ENCODE measurements at regions not wholly inside any gene's neighbourhood (a gene's known extent, or its start where the extent isn't known, plus 50 kb on each side); places are given as distances from the start of the nearest gene placed in this dataset.

DNA sequence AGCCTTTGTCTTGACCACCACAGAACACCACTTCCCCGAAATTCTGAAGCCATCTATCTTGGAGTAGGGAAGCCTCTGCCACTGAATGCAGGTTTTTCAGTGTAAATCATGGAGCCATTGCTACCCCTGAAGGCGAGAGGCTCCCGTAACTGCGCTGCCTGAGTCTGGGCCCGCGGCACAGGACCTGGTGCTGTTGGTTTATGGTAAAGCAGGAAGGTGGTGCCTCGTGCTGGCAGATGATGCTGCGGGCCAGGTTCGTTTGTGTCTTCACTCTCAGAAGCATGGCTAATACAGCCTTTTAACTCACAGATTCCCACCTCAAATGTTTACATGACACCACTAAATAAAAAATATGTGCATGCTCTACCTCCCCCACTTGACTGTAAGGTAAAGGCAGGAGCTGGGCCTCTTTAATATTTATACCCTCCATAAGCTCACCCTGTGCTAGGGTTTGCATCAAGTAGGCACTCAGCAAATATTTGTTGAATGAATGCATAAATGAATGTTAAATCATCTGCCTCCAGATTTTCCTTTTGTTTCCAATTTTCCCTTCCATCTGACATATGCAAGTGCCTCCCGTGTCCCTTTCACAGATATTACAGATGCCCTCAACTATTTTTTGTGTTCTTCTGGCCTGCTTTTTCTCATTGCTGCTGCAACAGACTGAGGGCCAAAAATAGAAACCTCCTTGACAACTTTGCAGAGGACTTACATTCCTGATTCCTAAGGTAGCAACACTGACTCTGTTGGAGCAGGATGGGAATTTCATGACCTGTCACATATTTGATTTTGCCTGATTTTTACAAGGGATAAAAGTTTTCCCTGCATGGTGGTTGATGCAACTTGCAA, 83.5 kb upstream of the CPO start:
- Histone ChIP-seq H3K27me3 (ENCODE audit: insufficient read depth, low read length, poor library complexity) (no peaks in the 10 kb centered on the region), H3K9me3 (ENCODE audit: insufficient read depth, low read length, severe bottlenecking) (no peaks in the 10 kb centered on the region), H3K4me1 (ENCODE audit: insufficient read depth, low read length) (peaks cover 22% of the 10 kb centered on the region), H3K79me2 (ENCODE audit: insufficient read depth, low read length) (no peaks in the 10 kb centered on the region), H4K20me1 (ENCODE audit: insufficient read depth, low read length) (no peaks in the 10 kb centered on the region), H3K4me2 (ENCODE audit: insufficient read depth, low read length) (no peak overlapping the region), H3K27ac (ENCODE audit: low read length) (no peak overlapping the region), H3K36me3 (ENCODE audit: insufficient read depth, low read length) (no peaks in the 10 kb centered on the region), H3K9ac (ENCODE audit: low read depth, low read length) (no peak overlapping the region), H3K4me3 (ENCODE audit: low read depth in 1 of 2, low read length in 2 of 2) (no peak overlapping the region), H2AFZ (ENCODE audit: low read depth, low read length) (no peak overlapping the region)
- no peak for ATAC-seq (ENCODE audit: insufficient read depth, low read depth)
- no peak for DNase-seq
- TF ChIP-seq EZH2 (IDR thresholded peaks at IDR 0.05; ENCODE audit: borderline replicate concordance, low read depth, low read length, severe bottlenecking), result no peak
- TF ChIP-seq, protein P1, sequence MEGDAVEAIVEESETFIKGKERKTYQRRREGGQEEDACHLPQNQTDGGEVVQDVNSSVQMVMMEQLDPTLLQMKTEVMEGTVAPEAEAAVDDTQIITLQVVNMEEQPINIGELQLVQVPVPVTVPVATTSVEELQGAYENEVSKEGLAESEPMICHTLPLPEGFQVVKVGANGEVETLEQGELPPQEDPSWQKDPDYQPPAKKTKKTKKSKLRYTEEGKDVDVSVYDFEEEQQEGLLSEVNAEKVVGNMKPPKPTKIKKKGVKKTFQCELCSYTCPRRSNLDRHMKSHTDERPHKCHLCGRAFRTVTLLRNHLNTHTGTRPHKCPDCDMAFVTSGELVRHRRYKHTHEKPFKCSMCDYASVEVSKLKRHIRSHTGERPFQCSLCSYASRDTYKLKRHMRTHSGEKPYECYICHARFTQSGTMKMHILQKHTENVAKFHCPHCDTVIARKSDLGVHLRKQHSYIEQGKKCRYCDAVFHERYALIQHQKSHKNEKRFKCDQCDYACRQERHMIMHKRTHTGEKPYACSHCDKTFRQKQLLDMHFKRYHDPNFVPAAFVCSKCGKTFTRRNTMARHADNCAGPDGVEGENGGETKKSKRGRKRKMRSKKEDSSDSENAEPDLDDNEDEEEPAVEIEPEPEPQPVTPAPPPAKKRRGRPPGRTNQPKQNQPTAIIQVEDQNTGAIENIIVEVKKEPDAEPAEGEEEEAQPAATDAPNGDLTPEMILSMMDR (IDR thresholded peaks at IDR 0.05; ENCODE audit: borderline replicate concordance, extremely low read depth, low read length, poor library complexity, severe bottlenecking), result no peak

DNA sequence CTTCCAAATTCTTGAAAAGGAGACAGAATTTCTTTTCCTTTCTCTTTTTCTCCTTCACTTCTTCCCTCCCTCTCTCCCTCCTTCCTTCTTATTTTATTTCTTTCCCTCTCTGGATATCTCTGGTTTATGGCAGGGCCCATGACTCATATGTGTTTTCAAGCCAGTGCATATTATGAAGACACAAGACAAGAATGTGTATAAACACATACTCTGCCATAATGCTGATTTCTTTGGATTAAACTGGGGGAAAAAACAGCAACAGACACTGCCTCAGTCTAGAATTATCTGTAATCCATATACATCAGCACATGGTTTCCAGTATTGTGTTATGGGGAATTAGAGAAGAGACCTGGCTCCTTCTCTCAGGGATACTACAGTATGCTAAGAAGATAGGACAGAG, 82.8 kb upstream of the CPO start:
- H3K27me3 ChIP-seq (ENCODE audit: insufficient read depth, low read length, poor library complexity), result no peaks in the 10 kb centered on the region
- H2AFZ ChIP-seq (ENCODE audit: low read depth, low read length), result no peak overlapping the region
- no peak overlapping the region for H3K4me3 ChIP-seq (ENCODE audit: low read depth in 1 of 2, low read length in 2 of 2)
- H3K4me2 ChIP-seq (ENCODE audit: insufficient read depth, low read length), result no peak overlapping the region
- H3K36me3 ChIP-seq (ENCODE audit: insufficient read depth, low read length), result no peaks in the 10 kb centered on the region
- TF ChIP-seq EZH2 (IDR thresholded peaks at IDR 0.05; ENCODE audit: borderline replicate concordance, low read depth, low read length, severe bottlenecking), result no peak
- TF ChIP-seq, protein P1 (IDR thresholded peaks at IDR 0.05; ENCODE audit: borderline replicate concordance, extremely low read depth, low read length, poor library complexity, severe bottlenecking), result no peak
- H3K27ac ChIP-seq (ENCODE audit: low read length), result no peak overlapping the region
- DNase-seq, result no peak
- H4K20me1 ChIP-seq (ENCODE audit: insufficient read depth, low read length), result no peaks in the 10 kb centered on the region
- no peaks in the 10 kb centered on the region for H3K79me2 ChIP-seq (ENCODE audit: insufficient read depth, low read length)
- no peak overlapping the region for H3K9ac ChIP-seq (ENCODE audit: low read depth, low read length)
- H3K9me3 ChIP-seq (ENCODE audit: insufficient read depth, low read length, severe bottlenecking), result no peaks in the 10 kb centered on the region
- peaks cover 22% of the 10 kb centered on the region for H3K4me1 ChIP-seq (ENCODE audit: insufficient read depth, low read length)
- no peak for ATAC-seq (ENCODE audit: insufficient read depth, low read depth)

DNA sequence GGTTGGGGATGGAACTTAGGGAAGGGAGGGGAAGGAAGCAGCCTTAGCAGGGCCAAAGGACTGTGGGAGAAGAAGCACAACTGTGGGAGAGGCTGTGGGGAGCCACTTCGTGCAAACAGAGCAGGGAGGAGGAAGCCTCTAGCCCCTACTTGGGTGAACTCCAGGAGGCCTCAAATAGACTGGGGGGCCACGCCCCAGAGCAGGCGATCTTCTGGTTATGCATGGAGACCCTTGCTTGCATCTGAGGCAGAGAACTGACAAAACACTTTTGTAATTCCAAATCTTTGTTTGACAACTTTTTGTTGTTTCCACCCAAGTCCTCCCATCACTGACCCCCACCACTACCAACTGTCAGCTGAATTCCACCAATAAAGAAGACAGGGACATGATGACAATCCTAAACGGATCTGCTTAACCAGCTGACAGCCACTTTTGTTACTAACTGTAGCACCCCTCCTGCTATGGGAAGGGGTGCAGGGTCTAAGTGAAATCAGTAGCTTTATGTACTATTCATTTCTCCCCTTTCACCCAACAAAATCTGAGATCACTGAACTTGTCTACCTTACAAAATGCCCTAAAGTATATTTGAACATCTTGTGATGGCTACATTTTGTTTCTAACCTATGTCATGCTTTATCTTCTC, 80.5 kb upstream of the CPO start:
- no peaks in the 10 kb centered on the region for H3K9me3 ChIP-seq (ENCODE audit: insufficient read depth, low read length, severe bottlenecking)
- H3K79me2 ChIP-seq (ENCODE audit: insufficient read depth, low read length), result no peaks in the 10 kb centered on the region
- DNase-seq (peak; percentile 5), ATAC-seq (ENCODE audit: insufficient read depth, low read depth) (peak; percentile 53; the same call in 2 of the 3 replicates)
- peaks cover 22% of the 10 kb centered on the region for H3K4me1 ChIP-seq (ENCODE audit: insufficient read depth, low read length)
- peak overlapping the region; percentile 60 for H2AFZ ChIP-seq (ENCODE audit: low read depth, low read length)
- H3K27me3 ChIP-seq (ENCODE audit: insufficient read depth, low read length, poor library complexity), result no peaks in the 10 kb centered on the region
- no peaks in the 10 kb centered on the region for H3K36me3 ChIP-seq (ENCODE audit: insufficient read depth, low read length)
- peak overlapping the region; percentile 15; the same call in 1 of the 2 replicates for H3K9ac ChIP-seq (ENCODE audit: low read depth, low read length)
- no peaks in the 10 kb centered on the region for H4K20me1 ChIP-seq (ENCODE audit: insufficient read depth, low read length)
- 0 out of 4 replicates have a peak overlapping the region, but pooled peaks of 1 of the 2 experiments have one; percentile 20 for H3K4me3 ChIP-seq (ENCODE audit: low read depth in 1 of 2, low read length in 2 of 2)
- H3K27ac ChIP-seq (ENCODE audit: low read length), result peak overlapping the region; percentile 72
- peak overlapping the region; percentile 38 for H3K4me2 ChIP-seq (ENCODE audit: insufficient read depth, low read length)
- TF ChIP-seq, protein P1 (IDR thresholded peaks at IDR 0.05; ENCODE audit: borderline replicate concordance, extremely low read depth, low read length, poor library complexity, severe bottlenecking), result no peak
- no peak for TF ChIP-seq EZH2 (IDR thresholded peaks at IDR 0.05; ENCODE audit: borderline replicate concordance, low read depth, low read length, severe bottlenecking)
